GM10266 (cell line): ENCODE measurements at regions not wholly inside any gene's neighbourhood (a gene's known extent, or its start where the extent isn't known, plus 50 kb on each side); places are given as distances from the start of the nearest gene placed in this dataset.
"Not testable (repeated sequence)": the region's sequence is repeated elsewhere in the genome, so short reads cannot be mapped to it uniquely, and the experiment has no call there.

Source experiments
- DNase-seq: peaks from one replicate; pipeline ENCODE4 v3.0.0; 2012; ENCODE audit errors: extremely low spot score
- CTCF ChIP-seq: IDR thresholded peaks from 2 replicates; pipeline ENCODE4 v1.5.1; 2012; ENCODE audit warnings: mild to moderate bottlenecking, low read depth; ENCODE audit not compliant: control insufficient read depth, insufficient read depth; ENCODE audit errors: missing control alignments

- DNase-seq, result no peak
- TF ChIP-seq CTCF, result no peak
Observed at GRCh38 chrX:34341258-34341657, 209.1 kb upstream of the FAM47A start.

- TF ChIP-seq CTCF, result no peak
- DNase-seq, result no peak
Observed at GRCh38 chrX:34338046-34338445, 205.9 kb upstream of the FAM47A start.

GRCh38 chrX:34335376-34335775 lies 203.3 kb upstream of the FAM47A start:
- DNase-seq, result not testable (repeated sequence)

- DNase-seq, result no peak
- no peak for TF ChIP-seq CTCF
Observed at GRCh38 chrX:34332334-34332733, 200.2 kb upstream of the FAM47A start.

- DNase-seq, result no peak
Observed at GRCh38 chrX:34325460-34325859, 193.3 kb upstream of the FAM47A start.

GRCh38 chrX:34320424-34320823 lies 188.3 kb upstream of the FAM47A start:
- DNase-seq, result not testable (repeated sequence)

More at GRCh38 chrX:34325460-34325859, 193.3 kb upstream of the FAM47A start:
- no peak for TF ChIP-seq CTCF

- peak; percentile 44 for TF ChIP-seq CTCF
- DNase-seq, result no peak
Observed at GRCh38 chrX:34300871-34301270, 168.8 kb upstream of the FAM47A start.

GRCh38 chrX:34299451-34299967 lies 167.4 kb upstream of the FAM47A start:
- no peak for TF ChIP-seq CTCF
- no peak for DNase-seq
